Ishikawa (cell line): ENCODE measurements at regions not wholly inside any gene's neighbourhood (a gene's known extent, or its start where the extent isn't known, plus 50 kb on each side); places are given as distances from the start of the nearest gene placed in this dataset.

ENCODE experiments used
- CEBPB ChIP-seq: IDR thresholded peaks from 2 replicates; pipeline ENCODE4 v1.6.1; 2012
- EP300 ChIP-seq: IDR thresholded peaks from 2 replicates; pipeline ENCODE4 v1.6.1; 2012; ENCODE audit warnings: borderline replicate concordance
- FOXM1 ChIP-seq: IDR thresholded peaks from 2 replicates; pipeline ENCODE4 v1.6.1; 2012; ENCODE audit warnings: low read depth, borderline replicate concordance
- NFIC ChIP-seq: IDR thresholded peaks from 2 replicates; pipeline ENCODE4 v1.6.1; 2012
- TAF1 ChIP-seq: IDR thresholded peaks from 2 replicates; pipeline ENCODE4 v1.6.1; 2012; ENCODE audit warnings: low read depth, mild to moderate bottlenecking
- USF1 ChIP-seq: IDR thresholded peaks from 2 replicates; pipeline ENCODE4 v1.6.1; 2012
- YY1 ChIP-seq: IDR thresholded peaks from 2 replicates; pipeline ENCODE4 v1.6.1; 2012; ENCODE audit warnings: low read depth
- TF ChIP-seq, protein P1 (sequence below): IDR thresholded peaks from 2 replicates; pipeline ENCODE4 v1.6.1; 2012; ENCODE audit warnings: low read depth, mild to moderate bottlenecking

- TF ChIP-seq FOXM1 (no peak), CEBPB (no peak), YY1 (no peak), NFIC (no peak), TAF1 (no peak), EP300 (no peak), USF1 (no peak)
- TF ChIP-seq, protein P1, sequence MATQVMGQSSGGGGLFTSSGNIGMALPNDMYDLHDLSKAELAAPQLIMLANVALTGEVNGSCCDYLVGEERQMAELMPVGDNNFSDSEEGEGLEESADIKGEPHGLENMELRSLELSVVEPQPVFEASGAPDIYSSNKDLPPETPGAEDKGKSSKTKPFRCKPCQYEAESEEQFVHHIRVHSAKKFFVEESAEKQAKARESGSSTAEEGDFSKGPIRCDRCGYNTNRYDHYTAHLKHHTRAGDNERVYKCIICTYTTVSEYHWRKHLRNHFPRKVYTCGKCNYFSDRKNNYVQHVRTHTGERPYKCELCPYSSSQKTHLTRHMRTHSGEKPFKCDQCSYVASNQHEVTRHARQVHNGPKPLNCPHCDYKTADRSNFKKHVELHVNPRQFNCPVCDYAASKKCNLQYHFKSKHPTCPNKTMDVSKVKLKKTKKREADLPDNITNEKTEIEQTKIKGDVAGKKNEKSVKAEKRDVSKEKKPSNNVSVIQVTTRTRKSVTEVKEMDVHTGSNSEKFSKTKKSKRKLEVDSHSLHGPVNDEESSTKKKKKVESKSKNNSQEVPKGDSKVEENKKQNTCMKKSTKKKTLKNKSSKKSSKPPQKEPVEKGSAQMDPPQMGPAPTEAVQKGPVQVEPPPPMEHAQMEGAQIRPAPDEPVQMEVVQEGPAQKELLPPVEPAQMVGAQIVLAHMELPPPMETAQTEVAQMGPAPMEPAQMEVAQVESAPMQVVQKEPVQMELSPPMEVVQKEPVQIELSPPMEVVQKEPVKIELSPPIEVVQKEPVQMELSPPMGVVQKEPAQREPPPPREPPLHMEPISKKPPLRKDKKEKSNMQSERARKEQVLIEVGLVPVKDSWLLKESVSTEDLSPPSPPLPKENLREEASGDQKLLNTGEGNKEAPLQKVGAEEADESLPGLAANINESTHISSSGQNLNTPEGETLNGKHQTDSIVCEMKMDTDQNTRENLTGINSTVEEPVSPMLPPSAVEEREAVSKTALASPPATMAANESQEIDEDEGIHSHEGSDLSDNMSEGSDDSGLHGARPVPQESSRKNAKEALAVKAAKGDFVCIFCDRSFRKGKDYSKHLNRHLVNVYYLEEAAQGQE: no peak
These were observed 999.6 kb downstream of the BRD1 start for GRCh38 chr22:48827904-48828555.
